Mammary epithelial cell (primary cell): ENCODE measurements at regions not wholly inside any gene's neighbourhood (a gene's known extent, or its start where the extent isn't known, plus 50 kb on each side); places are given as distances from the start of the nearest gene placed in this dataset.

Experiments
- CTCF ChIP-seq, 2 donors: IDR thresholded peaks in 1 of 2; conservative IDR thresholded peaks in 1 of 2; 2 replicates each; pipeline ENCODE4 v1.5.1; 2011 to 2012; ENCODE audit warnings: inconsistent platforms in 2 of 2, low read length in 2 of 2, mild to moderate bottlenecking in 2 of 2, control low read depth in 1 of 2, low read depth in 1 of 2; ENCODE audit not compliant: insufficient read depth in 1 of 2; ENCODE audit errors: extremely low read depth in 1 of 2
- EZH2 ChIP-seq: IDR thresholded peaks from 2 replicates; pipeline ENCODE4 v1.6.1; 2012; ENCODE audit warnings: low read length, inconsistent platforms, borderline replicate concordance

- no peak for TF ChIP-seq EZH2
- no peak for TF ChIP-seq CTCF (conservative IDR thresholded peaks at IDR 0.05 in 1 of 2, IDR thresholded peaks at IDR 0.05 in 1 of 2; ENCODE audit: extremely low read depth in 1 of 2, insufficient read depth in 1 of 2, low read depth in 1 of 2, low read length in 2 of 2)
Measured at GRCh38 chr1:116306102-116306501, 66.9 kb upstream of the ATP1A1 start.
